Myocyte (in vitro differentiated cells): ENCODE measurements at regions not wholly inside any gene's neighbourhood (a gene's known extent, or its start where the extent isn't known, plus 50 kb on each side); places are given as distances from the start of the nearest gene placed in this dataset.

Experiments used
- DNase-seq: peaks from one replicate; pipeline ENCODE4 v3.0.0-alpha.2; 2012; ENCODE audit warnings: low read depth

DNA sequence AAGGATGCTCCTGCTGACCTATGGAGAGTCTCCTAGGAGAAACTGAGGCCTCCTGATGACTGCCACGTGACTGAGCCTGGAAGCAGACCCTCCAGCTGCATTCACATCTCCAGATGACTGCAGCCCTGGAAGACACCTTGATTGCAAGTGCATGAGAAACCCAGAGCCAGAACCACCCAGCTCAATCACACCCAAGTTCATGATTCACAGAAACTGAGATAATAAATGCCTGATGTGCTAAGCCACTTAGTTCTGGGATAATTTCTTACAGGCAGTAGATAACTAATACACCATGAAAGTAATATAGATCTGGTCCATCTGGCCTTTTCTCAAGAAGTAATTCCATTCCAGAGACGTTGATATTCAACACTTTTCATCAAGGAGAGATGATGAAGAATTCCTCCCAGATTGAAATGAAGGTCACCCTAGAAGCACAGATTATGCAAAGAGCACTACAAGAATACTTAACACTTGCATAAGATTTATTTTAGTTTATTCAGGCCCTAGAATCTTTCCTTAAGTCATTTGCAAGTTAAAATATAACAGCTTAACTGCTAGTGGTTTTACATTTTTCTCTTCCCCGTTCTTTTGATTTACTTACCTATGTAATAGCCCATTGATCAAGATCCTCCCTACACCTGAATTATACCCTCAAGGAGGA lies 208.2 kb upstream of the INHBA start:
- no peak for DNase-seq

DNA sequence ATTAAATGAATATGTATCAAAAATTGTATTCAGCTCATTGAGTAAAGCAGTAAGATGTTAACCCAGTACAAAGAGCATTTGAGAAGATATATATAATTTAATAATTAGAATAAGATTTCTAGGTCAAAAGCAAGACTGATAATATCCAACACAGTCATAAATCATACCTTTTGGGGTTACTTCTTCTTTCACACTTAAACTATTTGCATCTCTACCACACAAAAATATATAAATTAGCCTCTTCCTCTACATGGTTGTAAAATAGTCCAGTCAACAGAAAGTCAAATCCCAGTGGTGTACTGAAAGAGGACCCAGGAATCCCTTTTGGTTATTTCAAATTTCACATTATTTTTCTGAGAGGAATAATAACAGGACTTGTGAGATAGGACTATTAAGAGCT lies 204.6 kb upstream of the INHBA start:
- no peak for DNase-seq

DNA sequence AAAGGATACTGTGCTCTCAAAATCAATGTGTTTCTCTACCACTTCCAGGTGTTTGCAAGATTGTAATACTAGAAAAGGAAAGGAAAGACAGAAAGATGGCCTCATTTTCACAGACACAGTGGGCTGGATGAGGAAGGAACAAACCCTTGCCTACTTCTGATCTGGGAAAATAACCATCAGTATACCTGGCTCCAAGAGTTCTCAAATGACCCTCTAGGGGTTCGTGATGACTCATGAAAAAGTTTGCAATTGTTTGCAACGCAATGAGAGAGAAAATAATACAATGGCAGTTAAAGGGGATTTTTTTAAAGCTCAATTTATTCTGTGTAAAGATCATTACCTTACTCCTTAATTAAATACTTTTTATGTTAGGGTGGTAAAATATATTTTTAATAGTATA lies 197.6 kb upstream of the INHBA start:
- no peak for DNase-seq

DNA sequence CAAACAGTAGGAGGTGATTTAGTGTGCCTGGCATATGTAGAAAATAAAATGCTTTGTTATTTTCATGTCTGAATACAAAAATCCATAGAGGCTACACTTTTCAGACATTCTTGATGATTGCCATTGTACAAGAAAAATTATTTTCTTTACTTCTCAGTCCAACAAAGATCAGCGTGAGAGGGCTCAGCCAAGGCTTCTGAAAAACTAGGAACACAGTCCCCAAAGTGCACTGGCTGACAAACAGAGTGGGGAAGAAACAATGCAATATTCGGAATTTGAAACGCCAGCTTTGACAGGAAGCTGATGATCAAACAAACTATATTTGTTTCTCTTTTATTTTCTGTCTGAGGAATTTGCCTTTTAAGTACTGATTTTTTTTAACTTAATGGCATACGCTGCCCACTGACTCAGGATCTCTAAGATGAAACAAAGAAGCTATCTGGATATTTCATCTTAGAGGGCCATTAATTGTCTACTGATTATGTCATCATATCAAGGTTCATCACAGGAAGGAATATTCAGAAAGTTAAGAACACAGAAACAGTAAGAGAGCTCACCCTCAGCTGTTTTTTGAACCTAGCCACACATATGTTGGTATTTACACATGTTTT lies 197.0 kb upstream of the INHBA start:
- no peak for DNase-seq

DNA sequence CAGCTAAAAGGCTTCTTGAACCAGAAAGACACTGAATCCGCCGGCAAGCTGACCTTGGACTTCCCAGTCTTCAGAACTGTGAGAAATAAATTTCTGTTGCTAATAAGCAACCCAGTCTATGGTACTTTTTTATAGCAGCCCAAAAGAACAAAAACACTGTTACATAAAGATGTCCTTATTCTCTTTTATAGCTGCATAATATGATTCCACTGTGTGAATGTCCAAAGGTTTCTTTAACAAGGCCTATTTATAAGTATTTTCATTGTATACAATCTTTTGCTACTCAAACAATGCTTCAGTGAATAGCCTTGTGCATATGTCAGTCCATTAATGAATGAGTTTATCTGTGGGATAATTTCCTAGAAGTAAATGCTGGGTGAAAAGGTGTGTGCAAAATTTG lies 190.8 kb upstream of the INHBA start:
- DNase-seq: no peak

DNA sequence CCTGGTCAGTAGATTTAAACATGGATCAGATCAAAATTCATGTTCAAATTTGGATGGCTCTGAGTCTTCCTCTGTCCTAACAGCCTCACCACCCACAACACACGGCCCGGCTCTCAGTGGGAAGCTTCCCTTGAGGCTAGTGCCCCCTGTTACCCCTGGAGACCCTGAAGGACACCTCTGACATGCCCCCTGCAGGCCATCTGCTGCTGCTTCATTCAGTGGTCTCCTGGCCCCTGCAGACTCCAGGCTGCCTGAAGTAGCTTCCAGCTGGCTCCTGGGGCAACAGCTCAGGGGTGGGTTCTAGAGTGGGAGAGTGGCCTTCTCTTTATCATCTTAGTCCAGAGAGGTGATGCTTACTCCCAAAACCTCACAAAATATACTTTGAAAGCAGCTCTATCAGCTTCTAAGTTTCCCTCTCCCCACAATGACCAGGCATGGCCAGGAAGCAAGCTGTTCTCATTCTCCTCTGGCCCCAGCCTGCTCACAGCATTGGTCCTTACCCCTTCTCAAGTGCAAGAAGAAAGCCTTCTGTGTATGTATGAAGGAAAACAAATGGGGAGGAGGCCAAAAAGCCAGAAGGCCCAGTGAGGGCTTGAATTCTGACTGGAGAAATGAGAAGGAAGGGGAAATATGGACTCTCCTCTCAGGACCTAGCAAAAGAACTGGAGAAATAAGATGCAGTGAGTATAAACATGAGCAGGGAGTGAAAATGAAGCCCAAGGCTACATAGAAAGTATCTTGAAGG lies 189.6 kb upstream of the INHBA start:
- DNase-seq: no peak

DNA sequence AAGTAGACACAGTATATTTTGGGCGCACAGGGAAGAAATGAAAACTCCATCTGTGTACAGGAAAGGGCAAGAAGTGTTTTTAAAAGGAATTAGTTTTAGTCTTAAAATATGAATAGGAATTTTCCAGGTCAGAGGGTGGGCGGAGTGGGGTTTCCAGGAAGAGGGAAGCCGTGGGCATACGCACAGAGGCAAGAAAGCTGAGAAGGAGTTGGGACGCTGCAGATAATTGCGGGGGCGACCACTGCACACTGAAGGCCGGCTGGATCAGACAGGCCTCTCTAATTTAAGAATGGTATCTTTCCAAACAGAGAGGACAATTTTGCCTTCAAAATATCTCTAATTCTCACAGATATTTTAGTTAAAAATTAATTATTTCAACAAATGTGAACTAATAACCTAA lies 189.1 kb upstream of the INHBA start:
- DNase-seq: no peak

DNA sequence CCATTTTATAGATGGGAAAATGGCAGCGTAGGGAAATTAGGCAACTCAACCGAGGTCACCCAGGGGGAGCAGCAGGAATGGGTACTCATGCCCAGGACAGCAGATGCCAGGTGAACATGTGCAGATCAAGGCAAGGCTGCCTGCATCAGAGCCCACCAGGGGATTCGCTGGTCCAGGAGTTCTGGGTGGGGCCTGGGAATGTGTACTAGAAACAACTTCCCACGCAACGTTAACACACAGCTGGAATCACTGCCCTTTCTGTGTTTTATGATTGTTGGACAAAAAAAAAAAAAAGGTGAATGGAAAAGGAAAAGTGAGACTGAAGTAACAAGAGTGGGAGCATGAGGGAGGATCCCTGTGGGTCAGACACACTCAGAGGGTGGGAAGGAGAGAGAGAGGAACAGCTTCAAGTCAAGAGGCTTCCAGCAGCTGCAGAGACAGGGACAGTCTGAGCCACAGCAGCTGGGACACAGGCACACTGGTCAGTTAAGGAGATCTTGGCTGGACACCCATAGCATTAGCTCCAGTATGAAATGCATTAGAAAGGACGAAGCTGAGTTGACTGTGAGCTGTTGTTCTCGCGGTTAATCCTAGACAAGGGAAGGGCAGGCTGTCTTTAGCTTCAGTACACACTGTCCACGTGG lies 187.9 kb upstream of the INHBA start:
- peak; percentile 81 for DNase-seq

DNA sequence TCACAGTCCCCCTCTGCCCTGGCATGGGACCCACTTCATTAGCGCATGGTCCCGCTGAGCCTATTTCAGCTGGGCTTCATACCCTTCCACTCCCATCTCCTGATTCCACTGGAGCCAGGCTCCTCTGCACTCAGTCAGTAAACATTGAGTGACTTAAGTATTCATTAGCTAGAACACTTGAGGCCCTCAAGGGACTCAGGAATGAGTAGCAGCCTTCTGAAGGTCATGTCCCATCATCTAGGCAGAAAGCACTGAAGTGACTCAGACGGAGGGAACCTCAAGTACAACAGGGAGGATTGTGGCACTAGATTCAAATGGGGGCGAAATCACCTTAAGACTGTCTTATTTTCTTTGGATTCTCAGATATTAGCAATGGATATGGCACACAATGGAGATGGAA lies 186.6 kb upstream of the INHBA start:
- no peak for DNase-seq

DNA sequence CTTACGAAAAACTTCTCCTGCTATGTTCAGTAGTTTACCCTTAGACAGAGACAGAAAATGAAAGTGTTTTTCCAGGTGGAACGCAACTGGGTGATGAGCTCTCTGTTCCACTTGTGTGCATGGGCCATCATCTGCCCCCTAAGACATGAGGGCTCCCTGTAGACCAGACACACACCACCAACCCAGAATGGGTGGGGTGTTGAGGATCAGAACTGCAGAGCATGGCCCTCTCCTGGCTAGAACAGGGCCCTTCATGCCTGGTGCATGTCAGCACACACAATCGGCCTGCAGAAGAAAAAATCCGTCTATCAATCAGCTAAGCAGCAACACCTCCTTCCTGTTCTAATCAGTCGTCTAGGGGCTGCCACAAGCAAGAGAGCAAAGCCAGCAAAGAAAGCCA lies 186.2 kb upstream of the INHBA start:
- no peak for DNase-seq

DNA sequence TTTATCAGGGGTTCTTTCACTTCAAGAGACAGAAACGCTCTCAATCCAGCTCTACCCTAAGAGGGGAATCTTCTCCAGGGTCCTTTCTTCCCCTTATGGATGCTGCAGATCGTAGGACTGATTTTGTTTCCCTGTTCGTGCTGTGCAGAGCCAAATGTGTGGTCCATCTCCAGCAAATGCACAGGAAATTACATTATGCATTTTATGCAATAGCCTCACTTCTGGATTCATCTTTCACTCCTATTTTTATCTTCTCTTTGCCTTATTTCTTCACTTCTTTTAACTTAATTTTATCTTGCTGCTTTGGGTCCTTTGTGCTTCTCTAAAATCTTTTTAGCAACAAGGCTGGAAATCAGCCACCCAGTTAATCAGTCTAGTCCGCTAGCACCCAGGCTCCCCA lies 184.5 kb upstream of the INHBA start:
- DNase-seq: no peak

DNA sequence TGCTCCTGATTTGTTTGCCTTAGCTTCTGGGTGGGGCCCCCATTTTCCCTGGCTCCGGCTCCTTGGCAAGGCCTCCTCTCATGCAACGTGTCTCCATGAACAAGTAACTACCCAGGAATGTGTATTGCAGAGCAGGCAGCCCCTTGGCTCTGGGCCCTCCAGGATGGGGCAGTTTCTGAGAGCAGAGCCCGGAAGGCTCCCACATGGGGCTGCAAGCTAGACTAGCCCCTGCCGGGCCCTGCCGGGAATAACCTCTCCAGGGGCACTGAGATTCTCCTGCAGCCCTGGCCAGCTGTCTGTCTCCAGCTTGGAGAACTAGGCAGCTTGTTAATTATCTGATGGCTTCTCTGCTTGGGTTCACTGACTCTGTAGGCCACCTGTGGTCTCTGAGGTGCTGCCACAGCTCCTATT lies 184.0 kb upstream of the INHBA start:
- DNase-seq: peak; percentile 76

DNA sequence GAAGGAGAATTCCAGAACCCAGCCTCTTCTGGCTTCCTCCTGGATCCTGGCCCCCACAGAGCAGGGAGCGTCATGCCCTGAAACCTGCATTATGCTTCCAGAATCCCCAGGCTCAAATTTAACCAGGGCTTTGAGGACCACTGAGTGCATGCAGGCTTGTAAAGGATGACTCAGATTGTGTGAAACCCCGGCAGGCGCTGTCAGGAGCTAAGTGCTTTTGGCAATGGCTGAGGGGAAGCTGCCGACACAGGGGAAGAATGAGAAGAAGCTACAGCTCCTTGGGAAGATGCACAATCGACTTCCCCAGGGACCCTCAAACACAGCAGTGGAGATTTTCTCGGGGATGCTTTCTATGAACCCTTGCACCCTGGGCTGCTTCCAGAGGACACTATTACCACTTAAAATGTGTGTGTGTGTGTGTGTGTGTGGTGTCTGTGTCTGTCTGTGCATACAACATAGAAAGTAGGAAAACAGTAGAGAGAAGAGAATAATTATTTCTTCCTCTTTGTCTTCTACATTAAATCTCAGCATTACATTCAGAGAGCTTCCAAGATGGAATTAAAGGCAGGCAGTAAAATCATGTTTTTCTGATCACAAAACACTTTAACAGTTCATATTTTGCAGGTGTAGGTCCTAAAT lies 183.5 kb upstream of the INHBA start:
- peak; percentile 76 for DNase-seq

DNA sequence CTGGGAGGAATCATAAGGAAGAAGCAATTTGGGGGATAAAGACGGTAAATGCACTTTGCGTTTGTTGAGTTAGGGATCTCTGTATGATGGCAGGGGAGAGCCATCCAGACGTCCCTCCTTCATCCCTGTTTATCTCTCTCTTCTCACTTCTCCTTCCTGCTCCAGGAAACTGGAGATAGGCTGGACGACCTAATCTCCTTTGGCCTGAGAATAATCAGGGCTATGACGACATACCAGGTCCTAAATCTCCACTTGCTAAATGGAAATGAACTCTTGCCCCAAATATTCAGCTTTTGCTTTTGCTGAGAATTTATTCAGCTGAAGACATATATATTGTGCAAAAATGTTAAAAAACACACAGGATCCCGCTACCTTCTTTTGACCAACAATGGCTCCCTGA lies 182.9 kb upstream of the INHBA start:
- no peak for DNase-seq

DNA sequence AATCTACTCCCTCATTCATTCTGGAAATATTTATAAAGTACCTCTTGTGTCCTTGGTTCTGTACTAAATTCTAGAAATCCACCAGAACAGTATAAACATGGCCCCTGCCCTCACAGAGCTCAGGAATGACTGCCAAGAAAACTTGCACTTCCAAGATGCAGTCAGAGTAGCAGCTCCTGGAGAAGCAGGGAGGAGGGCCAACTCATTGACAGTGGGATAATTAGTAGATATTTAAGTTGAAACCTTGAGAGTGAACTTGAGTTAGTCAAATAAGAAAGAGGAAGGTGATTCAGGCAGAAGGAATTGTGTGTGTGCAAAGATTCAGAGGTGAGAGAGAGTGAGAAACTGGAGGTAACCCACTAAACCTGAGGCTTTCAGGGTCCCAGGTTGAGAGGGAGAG lies 182.2 kb upstream of the INHBA start:
- no peak for DNase-seq

DNA sequence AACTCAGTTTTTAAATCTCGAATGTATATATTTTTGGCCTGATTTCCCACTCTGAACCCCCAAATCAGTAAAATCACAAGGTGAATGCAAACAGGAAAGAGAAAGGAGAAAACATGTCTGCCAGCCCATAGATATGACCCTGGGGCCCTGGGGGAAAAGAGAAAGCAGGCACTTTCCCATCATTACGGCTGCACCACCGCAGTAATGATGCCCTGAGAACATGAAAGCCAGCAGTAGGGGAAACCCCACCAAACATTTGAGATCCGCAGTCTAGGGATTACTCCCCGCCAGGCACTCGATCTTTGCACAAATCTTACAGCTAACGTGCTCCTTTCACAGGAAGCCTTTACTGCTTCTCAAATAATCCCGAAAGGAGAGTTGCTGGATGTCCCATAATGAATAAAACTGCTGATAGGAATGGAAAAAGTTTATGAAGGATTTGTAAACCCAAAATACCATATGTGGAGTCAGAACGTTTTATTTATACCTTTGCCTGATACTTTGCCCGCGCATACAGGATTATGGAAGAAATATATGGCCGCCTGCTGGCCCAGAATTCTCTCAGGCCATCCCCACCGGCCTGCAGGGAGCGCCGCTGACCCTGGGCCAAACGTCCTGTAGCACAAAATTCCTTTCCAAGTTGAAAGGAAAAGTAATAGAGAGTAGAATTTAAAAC lies 180.0 kb upstream of the INHBA start:
- no peak for DNase-seq

DNA sequence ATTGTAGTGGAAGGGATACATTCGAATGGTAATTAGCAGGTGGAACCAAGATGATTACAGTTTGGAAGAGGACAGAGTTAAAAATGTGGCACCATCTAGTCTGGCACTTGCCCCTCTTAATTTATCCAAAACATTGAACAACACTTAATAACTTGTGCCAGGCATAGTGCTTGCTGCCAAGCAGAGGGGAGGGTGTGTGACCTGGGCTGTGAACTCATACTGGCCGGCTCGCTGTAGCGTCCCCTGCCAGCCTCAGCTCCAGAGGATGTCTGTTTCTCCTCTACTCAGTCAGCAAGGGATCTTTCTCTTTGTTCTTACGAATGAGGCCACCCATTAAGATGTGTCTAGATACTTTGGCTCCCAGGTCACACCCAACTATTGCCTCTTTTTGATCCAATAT lies 179.4 kb upstream of the INHBA start:
- DNase-seq: no peak

DNA sequence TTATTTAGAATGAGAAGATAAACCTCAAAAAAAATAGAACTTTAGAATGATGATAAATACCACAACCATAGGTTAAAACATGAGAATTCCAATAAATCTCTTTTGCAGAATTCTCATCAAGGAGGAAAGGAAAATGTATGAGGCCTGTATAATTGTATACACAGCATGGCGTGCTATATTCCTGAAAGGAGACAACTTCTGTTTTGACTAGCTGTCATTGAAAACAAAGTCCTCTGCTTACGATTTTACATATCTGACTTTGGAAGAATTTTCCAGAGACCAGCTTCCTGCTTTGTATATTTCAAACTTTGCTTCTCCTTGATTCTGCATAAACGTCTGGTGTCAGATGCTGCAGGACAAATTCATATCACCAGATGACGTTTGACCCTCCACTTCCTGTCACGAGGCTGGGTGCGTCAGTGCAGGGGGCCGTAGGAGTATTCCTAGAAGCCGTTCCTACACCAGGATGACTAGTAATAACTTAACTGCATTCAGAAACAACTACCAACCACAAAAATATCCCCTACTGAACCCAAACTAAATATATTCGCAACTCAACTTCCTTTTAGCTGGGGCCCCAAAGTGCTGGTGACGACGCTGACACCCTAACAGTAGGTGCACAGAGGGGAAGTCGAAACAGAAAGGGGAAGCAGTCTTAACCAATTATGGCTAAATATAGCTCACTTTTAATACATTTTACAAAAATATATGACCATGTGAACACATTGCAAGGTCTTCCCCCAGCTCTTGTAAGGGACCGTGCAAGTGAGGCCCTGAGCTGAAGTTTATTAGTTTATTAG lies 178.6 kb upstream of the INHBA start:
- DNase-seq: no peak

DNA sequence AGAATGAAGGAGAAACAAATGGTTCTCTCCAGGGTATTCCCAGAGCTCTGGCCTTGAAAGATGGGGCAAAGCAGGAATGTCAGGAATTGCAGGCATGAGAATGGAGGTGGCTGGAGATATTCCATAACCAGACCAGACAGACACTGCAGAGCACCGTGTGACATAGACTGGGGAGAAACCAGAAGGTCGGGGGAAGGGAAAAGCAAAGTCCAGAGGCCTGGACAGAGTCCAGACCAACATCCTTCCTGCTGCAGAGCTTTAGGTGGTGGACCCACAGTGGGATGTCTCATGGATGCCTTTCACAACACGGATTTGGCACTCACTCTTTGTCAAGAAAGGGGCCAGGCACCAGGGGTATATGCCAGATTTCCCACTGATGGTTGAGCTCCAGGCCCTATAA lies 177.2 kb upstream of the INHBA start:
- peak; percentile 82 for DNase-seq

DNA sequence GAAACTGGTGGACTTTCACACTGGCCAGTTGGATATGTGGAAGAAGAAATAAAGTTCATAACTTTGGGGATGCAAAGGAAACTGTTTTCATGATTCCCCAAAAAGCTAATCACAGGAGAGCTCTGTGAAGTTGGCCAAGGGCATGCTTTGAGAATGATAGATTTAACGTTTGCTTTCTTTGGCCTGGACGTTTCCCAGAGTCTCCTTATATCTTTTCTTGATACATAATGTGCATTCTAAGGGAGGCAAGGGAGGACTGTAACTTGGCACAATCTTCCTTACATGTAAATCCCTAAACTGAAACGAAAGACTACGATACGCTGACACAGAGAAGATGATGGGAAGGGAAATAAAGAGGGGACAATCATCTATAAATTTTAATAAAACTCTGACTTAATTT lies 176.5 kb upstream of the INHBA start:
- DNase-seq: no peak
